ENCODE measurements at regions not wholly inside any gene's neighbourhood (a gene's known extent, or its start where the extent isn't known, plus 50 kb on each side); places are given as distances from the start of the nearest gene placed in this dataset.

GRCh38 chr1:190679454-190679853 lies 201.8 kb upstream of the BRINP3 start (continued):
- TF ChIP-seq ZBTB5 (IDR thresholded peaks at IDR 0.05) (no peak), TRIM28 (IDR thresholded peaks at IDR 0.05) (no peak), MAFK (IDR thresholded peaks at IDR 0.05; ENCODE audit: low read length) (no peak), TBP (optimal IDR thresholded peaks at IDR 0.05; ENCODE audit: low read depth, low read length) (no peak), HOMEZ (CRISPR knock-in tag; IDR thresholded peaks at IDR 0.05) (no peak)

- Histone ChIP-seq H3K9me3 (replicated peaks; ENCODE audit: control insufficient read depth, insufficient read depth, low read depth, low read length) (no peaks in the 10 kb centered on the region), H4K20me1 (replicated peaks; ENCODE audit: control insufficient read depth, insufficient read depth, low read length) (no peaks in the 10 kb centered on the region), H3K36me3 (ENCODE audit: control insufficient read depth, insufficient read depth, low read length) (no peaks in the 10 kb centered on the region), H3K27me3 (ENCODE audit: control insufficient read depth in 2 of 2, insufficient read depth in 2 of 2, low read length in 2 of 2) (no peaks in the 10 kb centered on the region), H3K4me2 (ENCODE audit: insufficient read depth, low read length) (no peak overlapping the region), H3K4me3 (no peak overlapping the region), H3K27ac (ENCODE audit: extremely low read depth, low read depth, low read length) (no peak overlapping the region), H3K9ac (ENCODE audit: insufficient read depth in 1 of 2, low read depth in 2 of 2, low read length in 2 of 2) (no peak overlapping the region), H3K4me1 (replicated peaks in 1 of 2; ENCODE audit: control insufficient read depth in 2 of 2, insufficient read depth in 2 of 2, low read length in 2 of 2) (no peaks in the 10 kb centered on the region), H3K79me2 (ENCODE audit: control insufficient read depth, insufficient read depth, low read length) (no peaks in the 10 kb centered on the region), H2AFZ (ENCODE audit: low read depth, low read length) (no peak overlapping the region), H3K9me1 (ENCODE audit: control insufficient read depth, insufficient read depth, low read length) (no peaks in the 10 kb centered on the region)
- in situ Hi-C loops (cut with MboI): no loop called here
- no peak for FAIRE-seq
- intact Hi-C loops (cut with micrococcal nuclease): no loop called here
- POLR2A ChIA-PET: no interaction called here
- BruUV-seq (replicated peaks): no TSS peak
- DNase-seq (ENCODE audit: extremely low read depth in 1 of 4, low spot score in 3 of 4): no peak
- CTCF ChIA-PET (ENCODE audit: low intra/inter-chr PET ratio): no interaction called here
- 2% methylated on average over 4 of the region's 4 CpGs for WGBS (ENCODE audit: insufficient coverage, low coverage, missing lambda C conversion rate)
- ATAC-seq: no peak
- TF ChIP-seq BCOR (IDR thresholded peaks at IDR 0.05) (no peak), ILK (tag; IDR thresholded peaks at IDR 0.05; ENCODE audit: borderline replicate concordance, low read depth) (no peak), ZNF589 (CRISPR knock-in tag; IDR thresholded peaks at IDR 0.05; ENCODE audit: low read depth) (no peak), ZNF449 (CRISPR knock-in tag; IDR thresholded peaks at IDR 0.05) (no peak), PCBP1 (IDR thresholded peaks at IDR 0.05; ENCODE audit: low read depth, low read length, poor library complexity, severe bottlenecking) (no peak)
These were observed 202.3 kb upstream of the BRINP3 start for GRCh38 chr1:190679983-190680382.
